Endothelial cell (in vitro differentiated cells): ENCODE measurements at regions not wholly inside any gene's neighbourhood (a gene's known extent, or its start where the extent isn't known, plus 50 kb on each side); places are given as distances from the start of the nearest gene placed in this dataset.
"Not testable (repeated sequence)": the region's sequence is repeated elsewhere in the genome, so short reads cannot be mapped to it uniquely, and the experiment has no call there.

ENCODE experiments used
- DNase-seq: peaks from one replicate; pipeline ENCODE4 v3.0.0; 2021; ENCODE audit warnings: low spot score
- H3K27ac Mint-ChIP-seq: one replicate; pipeline ENCODE4 v1.8.0; 2021; ENCODE audit warnings: mixed read lengths, inconsistent platforms; ENCODE audit not compliant: unreplicated experiment
- H3K27me3 Mint-ChIP-seq: one replicate; pipeline ENCODE4 v1.8.0; 2021; ENCODE audit warnings: mild to moderate bottlenecking, moderate library complexity, mixed read lengths, inconsistent platforms; ENCODE audit not compliant: unreplicated experiment
- H3K36me3 Mint-ChIP-seq: one replicate; pipeline ENCODE4 v1.8.0; 2021; ENCODE audit warnings: mild to moderate bottlenecking, low read depth, mixed read lengths, inconsistent platforms; ENCODE audit not compliant: unreplicated experiment
- H3K4me1 Mint-ChIP-seq: one replicate; pipeline ENCODE4 v1.8.0; 2021; ENCODE audit warnings: mild to moderate bottlenecking, mixed read lengths, inconsistent platforms; ENCODE audit not compliant: unreplicated experiment
- H3K4me3 Mint-ChIP-seq: one replicate; pipeline ENCODE4 v1.8.0; 2021; ENCODE audit warnings: mild to moderate bottlenecking, mixed read lengths, inconsistent platforms; ENCODE audit not compliant: unreplicated experiment
- H3K9me3 Mint-ChIP-seq: one replicate; pipeline ENCODE4 v1.8.0; 2021; ENCODE audit warnings: mixed read lengths, inconsistent platforms; ENCODE audit not compliant: unreplicated experiment
- TF ChIP-seq, protein P1 (sequence below): fragments of 200-600 bp; sonication (generic); IDR thresholded peaks from one replicate; pipeline ENCODE4 v1.5.0; 2021; ENCODE audit warnings: antibody characterized with exemption; ENCODE audit not compliant: unreplicated experiment

DNA sequence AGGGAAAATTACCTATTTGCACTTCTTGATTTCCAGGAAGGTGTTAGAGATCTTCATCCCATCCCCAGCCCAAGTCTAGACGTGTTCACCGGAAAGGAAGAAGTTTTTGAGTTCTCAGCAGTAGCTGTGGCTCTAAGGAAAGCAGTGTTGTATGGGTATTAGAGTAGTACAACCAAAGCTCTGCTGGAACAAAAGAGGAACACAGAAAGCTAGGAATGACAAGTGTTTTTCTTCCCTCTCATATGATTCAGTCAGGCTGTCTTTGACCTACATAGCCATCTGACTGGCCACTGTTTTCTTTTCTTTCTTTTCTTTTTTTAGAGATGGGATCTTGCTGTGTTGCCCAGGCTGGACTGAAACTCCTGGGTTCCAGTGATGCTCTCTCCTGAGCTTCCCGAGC is 82.7 kb upstream of the SLC39A10 start:
- Mint-ChIP-seq H3K4me1 (peaks cover 17% of the 10 kb centered on the region), H3K27me3 (no peaks in the 10 kb centered on the region), H3K27ac (no peak overlapping the region), H3K36me3 (no peaks in the 10 kb centered on the region), H3K4me3 (no peak overlapping the region), H3K9me3 (no peaks in the 10 kb centered on the region)
- TF ChIP-seq, protein P1, sequence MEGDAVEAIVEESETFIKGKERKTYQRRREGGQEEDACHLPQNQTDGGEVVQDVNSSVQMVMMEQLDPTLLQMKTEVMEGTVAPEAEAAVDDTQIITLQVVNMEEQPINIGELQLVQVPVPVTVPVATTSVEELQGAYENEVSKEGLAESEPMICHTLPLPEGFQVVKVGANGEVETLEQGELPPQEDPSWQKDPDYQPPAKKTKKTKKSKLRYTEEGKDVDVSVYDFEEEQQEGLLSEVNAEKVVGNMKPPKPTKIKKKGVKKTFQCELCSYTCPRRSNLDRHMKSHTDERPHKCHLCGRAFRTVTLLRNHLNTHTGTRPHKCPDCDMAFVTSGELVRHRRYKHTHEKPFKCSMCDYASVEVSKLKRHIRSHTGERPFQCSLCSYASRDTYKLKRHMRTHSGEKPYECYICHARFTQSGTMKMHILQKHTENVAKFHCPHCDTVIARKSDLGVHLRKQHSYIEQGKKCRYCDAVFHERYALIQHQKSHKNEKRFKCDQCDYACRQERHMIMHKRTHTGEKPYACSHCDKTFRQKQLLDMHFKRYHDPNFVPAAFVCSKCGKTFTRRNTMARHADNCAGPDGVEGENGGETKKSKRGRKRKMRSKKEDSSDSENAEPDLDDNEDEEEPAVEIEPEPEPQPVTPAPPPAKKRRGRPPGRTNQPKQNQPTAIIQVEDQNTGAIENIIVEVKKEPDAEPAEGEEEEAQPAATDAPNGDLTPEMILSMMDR = no peak
- no peak for DNase-seq

DNA sequence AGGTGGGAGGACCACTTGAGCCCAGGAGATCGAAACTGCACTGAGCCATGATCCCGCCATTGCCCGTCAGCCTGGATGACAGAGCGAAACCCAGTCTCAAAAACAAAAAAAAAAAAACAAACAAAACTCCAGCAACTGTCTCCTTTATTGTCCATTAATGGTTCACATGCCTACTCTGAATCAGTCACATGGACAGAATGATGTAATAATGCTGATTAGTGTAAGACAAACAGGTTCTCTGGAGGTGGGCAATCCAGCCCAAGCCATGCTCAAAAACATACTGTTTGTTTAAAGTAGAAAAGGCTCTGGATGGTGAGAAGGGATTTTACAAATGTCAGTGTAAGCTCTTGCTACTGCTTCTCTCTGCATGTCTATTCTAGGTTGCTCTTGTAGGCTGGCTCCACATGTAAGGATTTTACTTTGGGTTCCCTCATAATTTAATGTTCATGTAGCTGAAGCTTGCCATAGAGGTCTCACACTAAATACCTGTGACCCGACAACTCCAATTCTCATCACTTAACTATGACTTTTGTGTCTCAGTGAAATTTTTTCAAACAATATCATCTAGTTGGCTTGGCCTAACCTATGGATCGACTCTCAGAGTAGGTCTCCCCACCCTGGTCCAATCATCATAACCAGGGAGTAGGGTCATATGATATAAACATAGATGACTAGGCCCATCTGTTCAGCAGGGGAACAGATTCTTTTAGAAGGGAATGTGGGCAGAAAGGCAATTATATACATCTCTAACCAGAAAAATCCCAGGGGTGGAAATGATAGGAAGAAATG is 83.9 kb upstream of the SLC39A10 start:
- TF ChIP-seq, protein P1 = no peak
- Mint-ChIP-seq H3K4me1 (peaks cover 20% of the 10 kb centered on the region), H3K36me3 (no peaks in the 10 kb centered on the region), H3K4me3 (no peak overlapping the region), H3K27me3 (no peaks in the 10 kb centered on the region), H3K9me3 (no peaks in the 10 kb centered on the region), H3K27ac (no peak overlapping the region)
- DNase-seq = no peak

DNA sequence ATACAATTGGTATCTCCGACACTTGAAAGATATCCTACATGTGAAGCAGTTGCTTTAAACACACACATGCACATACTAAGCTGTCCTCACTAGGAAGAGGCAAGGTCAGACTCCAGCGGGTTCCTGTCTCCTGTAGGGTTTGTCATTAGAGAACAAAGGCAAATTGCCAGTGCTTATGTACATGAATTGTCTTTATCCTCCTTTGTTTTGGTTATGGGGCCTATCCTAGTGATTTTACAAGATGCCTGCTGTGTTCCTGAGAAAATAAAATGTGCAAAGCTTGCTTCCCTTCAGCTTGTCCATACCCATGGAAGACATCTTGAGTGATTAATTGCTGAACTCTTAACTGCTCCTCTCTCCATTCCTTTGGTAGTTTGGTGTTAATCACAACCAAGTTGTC is 86.7 kb upstream of the SLC39A10 start:
- no peaks in the 10 kb centered on the region for H3K36me3 Mint-ChIP-seq

DNA sequence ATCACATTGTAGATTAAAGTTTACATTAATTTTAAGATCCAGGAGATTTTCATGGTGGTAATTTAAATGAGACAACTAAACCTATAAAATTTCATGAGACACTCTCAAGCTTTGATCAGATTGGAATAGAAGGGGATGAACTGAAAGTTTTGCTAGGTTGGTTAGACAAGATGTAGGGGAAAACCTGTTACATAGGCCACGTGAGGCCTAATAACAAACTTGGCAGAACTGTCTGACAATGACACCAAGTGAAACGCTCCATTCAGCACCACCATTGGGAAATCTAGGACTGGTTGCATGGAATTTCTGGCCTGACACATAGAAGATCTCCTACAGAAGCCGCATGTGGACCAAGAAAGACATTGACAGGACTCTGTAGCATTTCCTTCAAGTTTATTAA is 87.8 kb upstream of the SLC39A10 start:
- peaks cover 15% of the 10 kb centered on the region for H3K4me1 Mint-ChIP-seq
- no peak for DNase-seq
- no peaks in the 10 kb centered on the region for H3K27me3 Mint-ChIP-seq
- H3K4me3 Mint-ChIP-seq = no peak overlapping the region
- no peaks in the 10 kb centered on the region for H3K36me3 Mint-ChIP-seq
- H3K9me3 Mint-ChIP-seq = no peaks in the 10 kb centered on the region
- peak overlapping the region; percentile 94 for H3K27ac Mint-ChIP-seq
- TF ChIP-seq, protein P1 = no peak

More for the DNA sequence above, 86.7 kb upstream of the SLC39A10 start:
- H3K9me3 Mint-ChIP-seq = no peaks in the 10 kb centered on the region
- peak overlapping the region; percentile 54 for H3K27ac Mint-ChIP-seq
- no peaks in the 10 kb centered on the region for H3K27me3 Mint-ChIP-seq
- TF ChIP-seq, protein P1 = no peak
- no peak overlapping the region for H3K4me3 Mint-ChIP-seq
- DNase-seq = no peak
- H3K4me1 Mint-ChIP-seq = peaks cover 20% of the 10 kb centered on the region

DNA sequence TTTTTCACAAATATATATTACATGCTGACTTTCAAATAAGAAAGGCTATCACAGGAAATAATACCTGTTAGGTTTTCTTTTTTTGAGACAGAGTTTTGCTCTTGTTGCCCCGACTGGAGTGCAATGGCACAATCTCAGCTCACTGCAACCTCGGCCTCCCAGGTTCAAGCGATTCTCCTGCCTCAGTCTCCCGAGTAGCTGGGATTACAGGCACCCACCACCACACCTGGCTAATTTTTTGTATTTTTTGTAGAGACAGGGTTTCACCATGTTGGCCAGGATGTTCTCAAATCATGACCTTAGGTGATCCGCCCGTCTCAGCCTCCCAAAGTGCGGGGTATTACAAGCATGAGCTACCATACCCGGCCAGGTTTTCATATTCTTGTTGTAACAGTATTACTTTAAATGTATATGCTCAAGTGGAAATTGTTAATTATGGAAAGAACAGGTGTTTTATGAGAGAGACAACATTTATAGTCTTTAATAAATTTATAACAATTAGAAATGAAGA is 92.3 kb upstream of the SLC39A10 start:
- H3K4me3 Mint-ChIP-seq, H3K9me3 Mint-ChIP-seq, DNase-seq, H3K27ac Mint-ChIP-seq, H3K36me3 Mint-ChIP-seq, H3K27me3 Mint-ChIP-seq: not testable (repeated sequence)
- peaks cover 11% of the 10 kb centered on the region for H3K4me1 Mint-ChIP-seq
